CD4-positive, CD25-positive, alpha-beta regulatory T cell (primary cell): ENCODE measurements at regions not wholly inside any gene's neighbourhood (a gene's known extent, or its start where the extent isn't known, plus 50 kb on each side); places are given as distances from the start of the nearest gene placed in this dataset.

ENCODE experiments used
- ATAC-seq, 2 donors: fragments of 150-1000 bp; cut with Tn5 transposase; one replicate each; pipeline ENCODE4 v1.10.0; 2021; ENCODE audit warnings: low read depth in 2 of 2, moderate number of reproducible peaks in 2 of 2, moderate library complexity in 1 of 2
- DNase-seq, 3 donors: peaks; one replicate each; pipeline versions ENCODE4 v3.0.0 to v3.0.0-alpha.2; 2012 to 2022; ENCODE audit warnings: mixed read lengths in 1 of 3
- H3K27ac ChIP-seq: one replicate; pipeline ENCODE4 v1.7.0; 2013; ENCODE audit warnings: mild to moderate bottlenecking, low read length; ENCODE audit not compliant: insufficient read depth, poor library complexity, severe bottlenecking
- H3K27me3 ChIP-seq: one replicate; pipeline ENCODE4 v1.7.0; 2013; ENCODE audit warnings: low read length; ENCODE audit not compliant: control insufficient read depth, insufficient read depth
- H3K36me3 ChIP-seq: one replicate; pipeline ENCODE4 v1.7.0; 2013; ENCODE audit warnings: mild to moderate bottlenecking, low read length, moderate library complexity; ENCODE audit not compliant: control insufficient read depth, insufficient read depth
- H3K4me1 ChIP-seq: 2 replicates; pipeline ENCODE4 v1.7.0; 2013; ENCODE audit warnings: mild to moderate bottlenecking, low read length; ENCODE audit not compliant: insufficient read depth, control insufficient read depth, poor library complexity, severe bottlenecking
- H3K4me3 ChIP-seq: one replicate; pipeline ENCODE4 v1.7.0; 2013; ENCODE audit warnings: low read depth, mild to moderate bottlenecking, low read length, moderate library complexity
- H3K9me3 ChIP-seq, 2 experiments: 1 replicate in 1 of 2; 2 replicates in 1 of 2; pipeline ENCODE4 v1.7.0; 2013; ENCODE audit warnings: low read length in 2 of 2, mild to moderate bottlenecking in 1 of 2, moderate library complexity in 1 of 2; ENCODE audit not compliant: control insufficient read depth in 2 of 2
- H3K27ac Mint-ChIP-seq, 3 donors: one replicate each; pipeline ENCODE4 v1.8.0; 2020 to 2022; ENCODE audit warnings: mild to moderate bottlenecking in 3 of 3, mixed read lengths in 3 of 3, moderate library complexity in 2 of 3
- H3K27me3 Mint-ChIP-seq: one replicate; pipeline ENCODE4 v1.8.0; 2022; ENCODE audit warnings: mild to moderate bottlenecking, mixed read lengths
- H3K36me3 Mint-ChIP-seq: one replicate; pipeline ENCODE4 v1.8.0; 2020; ENCODE audit warnings: mixed read lengths
- H3K4me1 Mint-ChIP-seq, 4 donors: one replicate each; pipeline ENCODE4 v1.8.0; 2020 to 2022; ENCODE audit warnings: mixed read lengths in 4 of 4, mild to moderate bottlenecking in 1 of 4
- H3K4me3 Mint-ChIP-seq, 4 donors: one replicate each; pipeline ENCODE4 v1.8.0; 2020 to 2022; ENCODE audit warnings: mild to moderate bottlenecking in 4 of 4, mixed read lengths in 4 of 4, moderate library complexity in 3 of 4
- H3K9me3 Mint-ChIP-seq, 7 donors: one replicate each; pipeline ENCODE4 v1.8.0; 2020 to 2022; ENCODE audit warnings: mixed read lengths in 7 of 7, mild to moderate bottlenecking in 3 of 7, moderate library complexity in 2 of 7

DNA sequence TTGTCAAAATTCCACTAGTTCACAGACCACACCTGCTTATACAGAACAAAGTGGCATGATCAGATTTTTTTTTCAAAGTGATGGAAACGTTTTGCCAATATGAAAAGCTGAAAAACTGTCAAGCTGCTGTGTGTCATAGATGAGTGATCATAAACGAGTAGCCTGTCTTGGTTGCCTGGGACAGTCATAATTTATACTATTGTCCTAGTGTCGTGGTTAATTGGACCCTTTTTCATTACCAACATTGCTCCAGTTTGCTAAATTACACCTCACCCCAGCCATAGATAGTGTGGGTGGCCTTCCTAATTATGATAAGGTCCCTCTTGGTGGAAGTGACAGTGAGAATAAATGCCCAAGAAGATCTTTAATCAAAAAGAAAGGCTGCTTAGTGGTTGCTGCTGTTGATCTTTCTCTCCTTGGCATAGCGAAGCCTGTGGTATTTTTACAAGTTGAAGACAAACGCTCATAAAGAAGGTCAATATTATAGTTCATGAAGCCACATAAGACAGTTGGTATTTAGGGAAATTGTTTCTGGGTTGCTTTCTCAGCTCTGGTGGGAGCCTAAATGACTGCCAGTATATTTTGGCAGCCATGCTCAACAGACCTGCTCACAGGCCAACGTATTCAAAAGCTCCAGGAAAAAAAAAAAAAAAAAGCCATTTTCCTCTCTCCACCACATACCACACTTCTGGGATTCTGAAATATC is 478.1 kb downstream of the PLA2G4A start:
- DNase-seq (no peak), ATAC-seq (no peak)
- Histone ChIP-seq H3K27me3 (no peaks in the 10 kb centered on the region), H3K4me1 (no peaks in the 10 kb centered on the region), H3K36me3 (no peaks in the 10 kb centered on the region), H3K4me3 (no peak overlapping the region), H3K9me3 (no peaks in the 10 kb centered on the region), H3K27ac (no peak overlapping the region)
- no peaks in the 10 kb centered on the region for H3K4me1 Mint-ChIP-seq
- no peaks in the 10 kb centered on the region for H3K36me3 Mint-ChIP-seq
- no peak overlapping the region for H3K4me3 Mint-ChIP-seq
- no peaks in the 10 kb centered on the region for H3K27me3 Mint-ChIP-seq
- H3K9me3 Mint-ChIP-seq: peaks cover 0 to 14% (median 3%) of the 10 kb centered on the region in 7 donors
- H3K27ac Mint-ChIP-seq: no peak overlapping the region

DNA sequence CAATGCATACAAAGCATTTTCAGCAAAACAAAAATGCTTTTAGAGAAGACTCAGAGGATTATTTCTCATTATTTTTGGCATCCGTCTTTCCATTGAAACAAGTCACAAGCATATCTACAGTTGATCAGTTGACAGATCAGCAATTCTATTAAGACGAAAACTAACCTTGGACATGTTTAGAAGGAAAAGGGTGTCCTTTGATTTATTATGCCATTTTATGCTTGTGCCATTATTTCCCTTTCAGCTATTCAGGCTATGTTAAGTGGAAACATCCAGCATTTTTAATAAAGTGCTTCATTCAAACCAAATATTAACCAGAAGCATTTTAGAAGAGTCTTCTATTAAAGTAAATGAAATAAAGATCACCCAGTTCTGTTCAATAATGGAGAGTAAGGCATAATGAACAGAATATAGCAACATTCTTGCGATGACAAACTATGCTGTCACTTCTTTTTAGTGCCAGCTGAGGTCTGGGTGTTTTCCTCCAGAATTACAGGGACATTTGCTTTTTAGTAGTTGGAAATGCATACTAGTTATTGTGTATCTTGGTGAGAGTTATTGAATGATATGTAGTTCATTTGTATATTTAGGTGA is 481.4 kb downstream of the PLA2G4A start:
- H3K27ac Mint-ChIP-seq: no peak overlapping the region
- H3K36me3 Mint-ChIP-seq: no peaks in the 10 kb centered on the region
- no peak overlapping the region for H3K4me3 Mint-ChIP-seq
- DNase-seq (no peak), ATAC-seq (no peak)
- H3K4me1 Mint-ChIP-seq: no peaks in the 10 kb centered on the region
- no peaks in the 10 kb centered on the region for H3K36me3 ChIP-seq
- H3K4me3 ChIP-seq: no peak overlapping the region
- H3K9me3 Mint-ChIP-seq: peaks cover 0 to 7% (median 3%) of the 10 kb centered on the region in 7 donors
- H3K4me1 ChIP-seq: no peaks in the 10 kb centered on the region
- no peak overlapping the region for H3K27ac ChIP-seq
- no peaks in the 10 kb centered on the region for H3K27me3 Mint-ChIP-seq
- H3K27me3 ChIP-seq: no peaks in the 10 kb centered on the region
- H3K9me3 ChIP-seq: no peaks in the 10 kb centered on the region

DNA sequence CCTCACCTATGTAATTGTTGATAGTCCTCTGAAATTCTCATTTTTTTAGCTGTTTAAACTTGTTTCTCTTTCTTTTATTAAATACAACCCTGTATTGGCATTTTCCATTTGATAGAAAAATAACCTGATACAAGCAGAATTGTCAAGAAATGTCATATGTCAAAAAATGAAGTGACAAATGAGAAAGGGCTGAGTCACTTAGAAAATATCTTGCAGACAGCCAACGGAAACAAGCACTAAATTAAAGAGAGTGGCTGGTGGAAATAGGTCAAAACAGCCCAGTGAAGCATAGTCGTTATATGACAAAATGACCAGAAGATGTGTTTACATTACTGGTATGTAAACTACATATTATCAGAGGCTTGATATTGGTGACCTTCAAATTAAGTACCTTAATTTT is 484.4 kb downstream of the PLA2G4A start:
- H3K27me3 Mint-ChIP-seq: no peaks in the 10 kb centered on the region
- DNase-seq (no peak), ATAC-seq (no peak)
- Histone ChIP-seq H3K4me3 (no peak overlapping the region), H3K36me3 (no peaks in the 10 kb centered on the region), H3K27me3 (no peaks in the 10 kb centered on the region), H3K4me1 (no peaks in the 10 kb centered on the region), H3K27ac (no peak overlapping the region), H3K9me3 (no peaks in the 10 kb centered on the region)
- H3K36me3 Mint-ChIP-seq: no peaks in the 10 kb centered on the region
- no peaks in the 10 kb centered on the region for H3K4me1 Mint-ChIP-seq
- H3K9me3 Mint-ChIP-seq: peaks cover 0 to 5% (median 3%) of the 10 kb centered on the region in 7 donors
- H3K4me3 Mint-ChIP-seq: no peak overlapping the region
- no peak overlapping the region for H3K27ac Mint-ChIP-seq

DNA sequence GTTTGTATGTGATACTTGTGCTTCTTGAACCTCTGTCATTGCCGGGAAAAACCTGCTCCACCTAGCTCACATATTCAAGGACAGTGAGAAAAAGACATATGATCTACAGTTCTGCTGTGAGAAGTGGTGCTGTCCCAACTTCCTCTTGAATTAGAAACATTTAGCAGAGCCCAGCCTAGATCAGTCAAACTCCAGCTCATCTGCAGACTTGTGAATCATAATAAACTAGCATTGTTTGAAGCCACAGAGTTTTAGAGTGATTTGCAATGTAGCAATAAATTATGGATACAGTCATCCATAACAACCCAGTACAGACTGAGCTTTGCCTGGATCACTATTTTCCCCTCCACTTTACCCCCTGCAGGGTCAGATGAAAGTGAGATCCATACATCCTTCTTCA is 497.8 kb downstream of the PLA2G4A start:
- Histone ChIP-seq H3K9me3 (no peaks in the 10 kb centered on the region), H3K36me3 (no peaks in the 10 kb centered on the region), H3K4me1 (no peaks in the 10 kb centered on the region), H3K27me3 (no peaks in the 10 kb centered on the region), H3K27ac (no peak overlapping the region), H3K4me3 (no peak overlapping the region)
- no peak overlapping the region for H3K27ac Mint-ChIP-seq
- H3K4me3 Mint-ChIP-seq: no peak overlapping the region
- no peaks in the 10 kb centered on the region for H3K27me3 Mint-ChIP-seq
- H3K36me3 Mint-ChIP-seq: no peaks in the 10 kb centered on the region
- peaks cover 0 to 4% (median 0%) of the 10 kb centered on the region in 7 donors for H3K9me3 Mint-ChIP-seq
- ATAC-seq (no peak), DNase-seq (no peak)
- no peaks in the 10 kb centered on the region for H3K4me1 Mint-ChIP-seq

DNA sequence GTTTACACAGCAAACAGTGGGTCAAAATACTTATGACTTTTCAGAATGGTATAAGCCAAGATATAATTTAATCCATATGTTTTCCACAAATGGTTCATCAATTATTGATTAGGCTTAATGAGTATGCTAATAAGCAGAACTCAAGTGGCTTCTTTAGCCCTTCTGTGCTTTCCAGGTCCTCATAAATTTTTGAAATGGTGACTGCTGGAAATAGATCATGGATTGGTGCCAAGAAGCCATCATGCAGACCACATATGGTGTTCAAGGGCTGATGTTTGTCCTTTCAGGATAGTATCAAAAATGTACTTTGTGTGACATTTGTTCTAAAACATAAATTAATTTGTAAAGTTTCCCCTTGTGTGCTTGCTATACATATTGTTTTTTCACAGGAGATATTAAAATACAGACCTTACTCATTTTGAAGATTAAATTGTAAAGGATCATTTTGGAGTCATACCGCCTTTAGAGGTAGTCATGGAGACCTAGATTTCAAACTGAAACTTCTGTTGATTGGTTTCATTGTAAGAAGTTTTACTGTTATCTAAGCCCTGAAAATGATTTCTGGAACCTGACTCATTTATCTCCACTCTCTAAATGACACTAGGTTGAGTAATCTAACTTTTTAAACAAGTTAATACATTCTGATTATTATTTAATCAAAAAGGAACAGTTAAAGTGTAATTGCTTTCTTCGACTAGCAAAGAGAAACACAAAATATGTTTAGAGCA is 507.9 kb downstream of the PLA2G4A start:
- H3K4me1 Mint-ChIP-seq: no peaks in the 10 kb centered on the region
- H3K27ac ChIP-seq: no peak overlapping the region
- H3K4me1 ChIP-seq: no peaks in the 10 kb centered on the region
- ATAC-seq (no peak), DNase-seq (no peak)
- no peaks in the 10 kb centered on the region for H3K27me3 Mint-ChIP-seq
- H3K36me3 ChIP-seq: no peaks in the 10 kb centered on the region
- H3K27ac Mint-ChIP-seq: no peak overlapping the region
- no peaks in the 10 kb centered on the region for H3K9me3 ChIP-seq
- peaks cover 0 to 5% (median 0%) of the 10 kb centered on the region in 7 donors for H3K9me3 Mint-ChIP-seq
- H3K27me3 ChIP-seq: no peaks in the 10 kb centered on the region
- no peaks in the 10 kb centered on the region for H3K36me3 Mint-ChIP-seq
- H3K4me3 Mint-ChIP-seq: no peak overlapping the region
- H3K4me3 ChIP-seq: no peak overlapping the region

DNA sequence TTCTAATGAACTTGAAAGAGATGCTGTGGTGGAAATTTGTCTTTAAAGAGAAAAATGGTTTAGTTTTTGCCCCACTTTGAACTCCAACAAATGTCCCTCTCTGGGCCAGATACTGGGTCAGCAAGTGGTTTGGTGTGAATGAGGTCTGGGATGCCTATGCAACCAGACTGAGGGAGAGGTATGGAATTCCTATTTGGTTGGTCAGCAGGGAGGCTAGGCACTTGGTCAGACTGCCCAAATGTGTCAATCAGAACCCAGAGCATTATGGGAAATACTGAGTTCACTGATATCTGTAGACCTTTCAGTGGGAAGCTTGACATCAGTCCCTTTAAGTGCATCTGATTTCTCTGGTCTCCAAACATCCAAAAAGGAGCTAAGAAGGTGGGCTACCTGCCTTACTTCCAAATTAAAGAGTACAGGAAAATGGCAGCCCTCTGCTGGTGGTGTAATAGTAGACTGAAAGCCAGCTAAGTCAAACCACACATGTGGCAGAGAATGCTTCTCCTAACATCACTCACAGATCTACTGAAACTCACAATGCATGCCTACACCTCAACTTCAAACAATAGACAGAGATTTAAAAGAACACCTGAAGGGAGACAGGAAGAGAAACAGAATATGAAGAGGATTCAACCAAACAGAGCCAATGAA is 510.1 kb downstream of the PLA2G4A start:
- Mint-ChIP-seq H3K9me3 (peaks cover 0 to 4% (median 0%) of the 10 kb centered on the region in 7 donors), H3K27ac (no peak overlapping the region), H3K36me3 (no peaks in the 10 kb centered on the region), H3K4me1 (no peaks in the 10 kb centered on the region), H3K27me3 (no peaks in the 10 kb centered on the region), H3K4me3 (no peak overlapping the region)
- H3K4me1 ChIP-seq: no peaks in the 10 kb centered on the region
- H3K36me3 ChIP-seq: no peaks in the 10 kb centered on the region
- no peaks in the 10 kb centered on the region for H3K27me3 ChIP-seq
- ATAC-seq: no peak
- no peak for DNase-seq
- no peak overlapping the region for H3K27ac ChIP-seq
- peaks cover 0 to 2% of the 10 kb centered on the region in 2 experiments for H3K9me3 ChIP-seq
- no peak overlapping the region for H3K4me3 ChIP-seq

DNA sequence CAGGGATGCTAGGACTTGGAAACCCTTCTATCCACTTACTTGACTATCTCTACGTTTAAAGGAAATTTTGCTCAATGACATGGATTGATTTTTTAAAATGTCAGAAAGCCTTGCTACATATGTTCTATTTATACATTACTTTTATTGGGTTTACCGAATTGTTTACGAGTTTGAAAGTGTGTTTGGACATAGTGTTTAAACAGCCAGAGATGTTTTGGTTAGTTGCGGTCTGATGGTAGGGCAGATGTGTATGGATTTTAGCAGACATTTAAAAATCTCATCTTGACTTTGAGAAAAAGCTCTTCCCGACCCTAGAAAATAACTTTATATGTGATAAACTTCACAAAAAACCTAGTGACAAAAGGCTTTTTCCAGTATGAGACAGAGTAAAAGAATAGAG is 513.7 kb downstream of the PLA2G4A start:
- Mint-ChIP-seq H3K4me1 (no peaks in the 10 kb centered on the region), H3K27ac (no peak overlapping the region), H3K27me3 (no peaks in the 10 kb centered on the region), H3K36me3 (no peaks in the 10 kb centered on the region), H3K9me3 (peaks cover 0 to 2% (median 0%) of the 10 kb centered on the region in 7 donors), H3K4me3 (no peak overlapping the region)
- H3K36me3 ChIP-seq: no peaks in the 10 kb centered on the region
- H3K27me3 ChIP-seq: no peaks in the 10 kb centered on the region
- no peak overlapping the region for H3K4me3 ChIP-seq
- no peak overlapping the region for H3K27ac ChIP-seq
- DNase-seq (no peak), ATAC-seq (no peak)
- H3K9me3 ChIP-seq: peaks cover 0 to 2% of the 10 kb centered on the region in 2 experiments
- H3K4me1 ChIP-seq: no peaks in the 10 kb centered on the region
